Kidney capillary endothelial cell (primary cell): ENCODE measurements at regions not wholly inside any gene's neighbourhood (a gene's known extent, or its start where the extent isn't known, plus 50 kb on each side); places are given as distances from the start of the nearest gene placed in this dataset.
"Not testable (repeated sequence)": the region's sequence is repeated elsewhere in the genome, so short reads cannot be mapped to it uniquely, and the experiment has no call there.

ENCODE experiments used
- DNase-seq: peaks from one replicate; pipeline ENCODE4 v3.0.0-alpha.2; 2018; ENCODE audit warnings: low spot score

GRCh38 chr2:121047383-121047782 is 237.6 kb downstream of the TFCP2L1 start:
- no peak for DNase-seq

- DNase-seq = no peak
These were observed 235.9 kb downstream of the TFCP2L1 start for GRCh38 chr2:121049131-121049530.

GRCh38 chr2:121049950-121050585 is 234.9 kb downstream of the TFCP2L1 start:
- no peak for DNase-seq

- no peak for DNase-seq
These were observed 233.7 kb downstream of the TFCP2L1 start for GRCh38 chr2:121051311-121051710.

GRCh38 chr2:121052023-121052422 is 233.0 kb downstream of the TFCP2L1 start:
- DNase-seq = no peak

- DNase-seq = no peak
These were observed 232.5 kb downstream of the TFCP2L1 start for GRCh38 chr2:121052521-121052920.

GRCh38 chr2:121055088-121055487 is 229.9 kb downstream of the TFCP2L1 start:
- no peak for DNase-seq

GRCh38 chr2:121055501-121055900 is 229.5 kb downstream of the TFCP2L1 start:
- no peak for DNase-seq

GRCh38 chr2:121058852-121059558 is 226.0 kb downstream of the TFCP2L1 start:
- no peak for DNase-seq

- DNase-seq = no peak
These were observed 225.1 kb downstream of the TFCP2L1 start for GRCh38 chr2:121059651-121060649.

GRCh38 chr2:121061633-121062032 is 223.4 kb downstream of the TFCP2L1 start:
- no peak for DNase-seq

GRCh38 chr2:121063471-121063870 is 221.5 kb downstream of the TFCP2L1 start:
- DNase-seq = no peak

- DNase-seq = no peak
These were observed 220.8 kb downstream of the TFCP2L1 start for GRCh38 chr2:121064186-121064585.

GRCh38 chr2:121065239-121065638 is 219.8 kb downstream of the TFCP2L1 start:
- no peak for DNase-seq

GRCh38 chr2:121066526-121066925 is 218.5 kb downstream of the TFCP2L1 start:
- no peak for DNase-seq

GRCh38 chr2:121068851-121069250 is 216.2 kb downstream of the TFCP2L1 start:
- DNase-seq = no peak

GRCh38 chr2:121069434-121069969 is 215.5 kb downstream of the TFCP2L1 start:
- no peak for DNase-seq

- not testable (repeated sequence) for DNase-seq
These were observed 214.9 kb downstream of the TFCP2L1 start for GRCh38 chr2:121070061-121070460.

- peak; percentile 57 for DNase-seq
These were observed 213.9 kb downstream of the TFCP2L1 start for GRCh38 chr2:121071034-121071504.

- no peak for DNase-seq
These were observed 212.2 kb downstream of the TFCP2L1 start for GRCh38 chr2:121072784-121073183.

- no peak for DNase-seq
These were observed 211.4 kb downstream of the TFCP2L1 start for GRCh38 chr2:121073320-121074210.
